Right hindlimb (tissue), 1 donor: ENCODE measurements at regions not wholly inside any gene's neighbourhood (a gene's known extent, or its start where the extent isn't known, plus 50 kb on each side); places are given as distances from the start of the nearest gene placed in this dataset.
"Not testable (repeated sequence)": the region's sequence is repeated elsewhere in the genome, so short reads cannot be mapped to it uniquely, and the experiment has no call there.

Experiments used
- DNase-seq: peaks from one replicate; pipeline ENCODE4 v3.0.0-alpha.2; 2018

GRCh38 chr3:21995079-21995607 is 244.1 kb upstream of the ZNF385D start:
- DNase-seq: no peak

- DNase-seq: no peak
Observed at GRCh38 chr3:22007368-22007767, 256.4 kb upstream of the ZNF385D start.

GRCh38 chr3:22010997-22011396 is 260.0 kb upstream of the ZNF385D start:
- DNase-seq: no peak

GRCh38 chr3:22012471-22012870 is 261.5 kb upstream of the ZNF385D start:
- DNase-seq: no peak

GRCh38 chr3:22013641-22014040 is 262.6 kb upstream of the ZNF385D start:
- no peak for DNase-seq

- no peak for DNase-seq
Observed at GRCh38 chr3:22016197-22016596, 265.2 kb upstream of the ZNF385D start.

GRCh38 chr3:22024638-22025037 is 273.6 kb upstream of the ZNF385D start:
- not testable (repeated sequence) for DNase-seq

GRCh38 chr3:22029480-22029879 is 278.5 kb upstream of the ZNF385D start:
- DNase-seq: no peak

- DNase-seq: no peak
Observed at GRCh38 chr3:22039161-22039560, 288.2 kb upstream of the ZNF385D start.

GRCh38 chr3:22040150-22040549 is 289.1 kb upstream of the ZNF385D start:
- no peak for DNase-seq

GRCh38 chr3:22045882-22046281 is 294.9 kb upstream of the ZNF385D start:
- no peak for DNase-seq

- DNase-seq: no peak
Observed at GRCh38 chr3:22063500-22063899, 312.5 kb upstream of the ZNF385D start.

- DNase-seq: no peak
Observed at GRCh38 chr3:22068619-22069018, 317.6 kb upstream of the ZNF385D start.

GRCh38 chr3:22088204-22088603 is 337.2 kb upstream of the ZNF385D start:
- DNase-seq: no peak

GRCh38 chr3:22089284-22089683 is 338.3 kb upstream of the ZNF385D start:
- DNase-seq: no peak

GRCh38 chr3:22091329-22091728 is 340.3 kb upstream of the ZNF385D start:
- no peak for DNase-seq

GRCh38 chr3:22098021-22098420 is 347.0 kb upstream of the ZNF385D start:
- DNase-seq: no peak

GRCh38 chr3:22101351-22101750 is 350.3 kb upstream of the ZNF385D start:
- no peak for DNase-seq

- DNase-seq: no peak
Observed at GRCh38 chr3:22101811-22102210, 350.8 kb upstream of the ZNF385D start.

GRCh38 chr3:22103423-22103822 is 352.4 kb upstream of the ZNF385D start:
- no peak for DNase-seq

GRCh38 chr3:22106213-22106896 is 355.3 kb upstream of the ZNF385D start:
- no peak for DNase-seq

GRCh38 chr3:22111226-22111625 is 360.2 kb upstream of the ZNF385D start:
- no peak for DNase-seq

- DNase-seq: no peak
Observed at GRCh38 chr3:22113453-22113852, 362.4 kb upstream of the ZNF385D start.

- DNase-seq: no peak
Observed at GRCh38 chr3:22115581-22115980, 364.6 kb upstream of the ZNF385D start.

- DNase-seq: no peak
Observed at GRCh38 chr3:22117091-22117490, 366.1 kb upstream of the ZNF385D start.
